Inferior parietal cortex (tissue), 1 donor: ENCODE measurements at regions not wholly inside any gene's neighbourhood (a gene's known extent, or its start where the extent isn't known, plus 50 kb on each side); places are given as distances from the start of the nearest gene placed in this dataset.

Experiments
- DNase-seq: peaks from one replicate; pipeline ENCODE4 v3.0.0-alpha.2; 2016; ENCODE audit errors: extremely low spot score

- no peak for DNase-seq
Measured at GRCh38 chr5:2170761-2171160, 288.0 kb upstream of the IRX4 start.

DNA sequence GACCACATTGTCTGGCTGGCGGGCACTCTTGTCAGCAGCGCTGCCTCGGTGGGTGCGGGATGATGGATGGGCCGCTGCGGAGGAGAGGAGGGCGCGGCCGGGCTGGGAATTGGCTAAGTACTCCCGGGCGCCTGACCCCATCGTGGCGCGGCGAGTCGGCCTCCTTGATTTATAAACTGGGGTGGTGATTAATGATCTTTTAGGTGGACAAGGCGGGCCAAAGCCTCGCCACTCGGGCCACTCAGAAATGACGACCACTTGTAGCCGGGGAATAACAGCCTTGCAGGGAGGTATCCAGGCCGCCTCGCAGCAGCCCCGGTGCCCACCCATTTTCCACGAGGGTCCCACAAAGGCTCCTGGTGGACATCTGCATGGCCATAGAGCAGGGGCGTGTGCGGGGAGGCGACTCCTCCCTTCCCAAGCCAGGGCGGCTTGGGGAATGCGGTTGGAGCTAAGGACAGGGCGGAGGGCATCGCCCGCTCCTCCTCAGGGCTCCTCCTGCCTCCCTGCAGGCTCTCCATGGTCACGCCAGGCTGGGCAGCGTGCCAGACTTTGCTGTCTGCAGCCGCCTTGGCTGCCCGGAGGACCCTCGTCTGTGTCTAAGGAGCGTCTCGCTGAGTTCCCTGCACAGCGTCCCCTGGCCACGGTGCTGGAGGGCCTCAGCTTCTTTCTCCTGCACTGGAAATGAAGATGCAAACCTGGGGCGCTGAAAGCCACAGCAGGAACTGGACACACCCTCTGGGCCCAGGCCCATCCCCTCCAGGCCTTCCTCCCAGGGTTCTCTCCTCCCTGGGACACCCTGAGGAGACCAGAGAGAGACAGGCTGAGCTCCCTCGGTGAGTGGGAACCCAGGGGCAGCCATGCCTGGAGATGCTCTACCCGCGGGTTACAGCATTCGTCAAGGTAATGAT, 287.4 kb upstream of the IRX4 start:
- no peak for DNase-seq

- no peak for DNase-seq
Measured at GRCh38 chr5:2169430-2169808, 286.7 kb upstream of the IRX4 start.

DNA sequence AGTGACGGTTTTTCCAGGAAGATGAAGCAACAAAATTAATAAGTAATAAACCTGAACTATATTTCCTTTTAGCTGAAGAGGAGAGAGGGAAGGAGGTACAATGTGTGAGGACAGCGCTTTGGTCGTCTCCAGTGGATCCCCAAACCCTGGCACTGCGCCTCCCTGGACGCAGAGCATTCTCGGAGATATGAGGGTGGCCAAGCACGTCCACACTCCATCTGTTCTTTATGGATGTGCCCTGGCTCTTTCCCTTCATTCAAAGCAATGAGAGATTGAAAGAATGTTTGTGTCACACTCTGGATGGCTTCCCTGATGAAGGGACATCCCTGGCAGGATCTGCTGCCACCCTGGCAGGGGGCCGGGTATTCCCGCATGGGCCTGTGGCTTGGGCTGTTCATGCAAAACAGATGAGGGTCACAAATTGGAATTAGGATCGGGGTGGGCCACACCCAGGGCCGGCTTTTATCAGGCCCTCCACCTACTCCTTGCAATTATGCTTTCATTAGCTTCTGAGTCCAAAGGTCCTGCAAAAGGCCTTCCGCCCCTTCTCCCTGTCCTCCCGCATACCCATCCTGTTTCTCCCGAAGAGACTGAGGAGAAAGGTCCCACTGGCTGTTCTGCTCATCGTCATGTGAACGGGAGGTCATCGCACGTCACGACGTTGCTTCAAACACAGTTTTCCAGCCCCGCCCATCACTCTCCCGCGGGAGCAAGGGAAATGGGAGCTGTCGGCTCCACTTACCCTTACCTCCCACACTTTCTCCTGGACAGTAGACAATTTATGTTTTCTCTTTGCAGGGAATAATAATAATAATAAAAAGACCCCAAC, 286.1 kb upstream of the IRX4 start:
- DNase-seq = no peak

DNA sequence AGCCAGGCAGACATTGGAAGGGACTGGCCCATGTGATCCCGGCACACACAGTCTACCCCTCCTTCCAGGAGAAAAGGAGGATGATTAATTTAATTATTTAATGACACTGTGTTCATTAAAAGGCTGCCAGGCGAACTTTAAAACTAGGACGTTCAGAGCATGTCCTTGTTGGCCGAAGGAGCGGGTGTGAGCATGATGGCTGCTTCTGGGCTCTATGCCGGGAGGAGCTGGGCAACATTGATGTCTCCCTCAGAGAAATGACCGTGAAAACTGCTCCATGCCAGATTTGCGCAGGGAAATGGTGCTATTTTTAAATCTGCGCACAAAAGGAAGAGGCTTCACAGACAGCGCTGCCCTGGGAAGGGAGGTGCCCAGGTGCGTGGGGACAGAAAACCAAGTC, 284.9 kb upstream of the IRX4 start:
- no peak for DNase-seq

- no peak for DNase-seq
Measured at GRCh38 chr5:2166979-2167377, 284.3 kb upstream of the IRX4 start.

- no peak for DNase-seq
Measured at GRCh38 chr5:2166306-2166978, 283.7 kb upstream of the IRX4 start.

DNA sequence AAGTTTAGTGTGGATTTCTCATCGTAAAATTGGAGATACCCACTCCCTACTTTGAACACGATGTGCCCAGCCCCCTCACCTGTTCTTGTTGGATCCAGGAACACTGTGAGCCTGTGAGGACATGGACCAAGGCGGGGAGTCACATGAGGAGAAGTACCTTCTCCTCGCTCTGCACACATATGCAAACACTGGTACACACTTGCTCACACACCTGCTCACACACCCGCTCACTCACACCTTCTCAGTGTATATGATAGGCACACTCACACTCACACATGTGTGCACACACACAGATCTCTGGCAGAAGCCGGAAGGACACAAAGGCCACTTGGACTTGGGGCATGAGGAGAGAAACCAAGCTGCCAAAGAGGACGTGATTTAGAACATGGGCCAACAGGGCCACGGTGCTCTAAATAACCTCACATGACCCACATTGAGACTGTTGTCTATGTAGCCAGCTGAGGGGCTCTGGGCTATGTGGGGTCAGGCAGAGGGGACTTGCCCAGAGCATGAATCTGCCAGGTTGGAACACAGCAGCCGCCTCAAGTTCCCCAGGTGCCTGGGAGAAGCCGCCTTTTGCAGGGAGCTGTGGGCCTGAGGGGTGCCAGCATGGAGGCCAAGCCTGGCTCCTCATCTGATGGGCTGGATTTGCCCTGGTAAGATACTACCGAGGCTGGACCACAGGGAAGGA, 283.0 kb upstream of the IRX4 start:
- no peak for DNase-seq

- no peak for DNase-seq
Measured at GRCh38 chr5:2165203-2165602, 282.5 kb upstream of the IRX4 start.

GRCh38 chr5:2164586-2164985, 281.9 kb upstream of the IRX4 start:
- DNase-seq = no peak

DNA sequence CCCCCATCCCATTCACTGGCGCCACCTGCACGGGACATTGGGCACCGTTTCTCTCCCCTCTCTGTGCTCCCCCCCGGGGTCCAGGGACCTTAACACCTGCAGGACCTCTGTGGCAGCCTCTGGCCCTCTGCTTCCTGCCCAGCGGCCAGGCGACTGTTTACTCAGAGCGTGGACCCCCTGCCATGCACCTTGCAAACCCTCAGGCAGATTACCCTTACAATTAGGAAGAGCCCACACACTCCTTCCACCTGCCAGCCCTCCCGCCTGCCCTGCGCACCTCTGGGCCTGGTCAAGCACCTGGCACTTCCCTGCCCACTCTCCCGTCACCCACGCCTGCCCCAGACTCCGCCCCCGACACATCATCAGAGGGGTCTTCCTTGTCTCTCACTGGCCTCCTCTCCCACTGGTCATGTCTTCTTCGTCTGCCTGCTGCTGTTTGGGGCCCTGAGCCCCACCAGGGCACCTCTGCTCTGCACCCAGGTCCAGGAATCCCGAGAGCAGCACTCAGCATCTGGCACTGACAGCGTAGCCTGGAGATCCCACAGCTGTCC, 281.3 kb upstream of the IRX4 start:
- DNase-seq = no peak

DNA sequence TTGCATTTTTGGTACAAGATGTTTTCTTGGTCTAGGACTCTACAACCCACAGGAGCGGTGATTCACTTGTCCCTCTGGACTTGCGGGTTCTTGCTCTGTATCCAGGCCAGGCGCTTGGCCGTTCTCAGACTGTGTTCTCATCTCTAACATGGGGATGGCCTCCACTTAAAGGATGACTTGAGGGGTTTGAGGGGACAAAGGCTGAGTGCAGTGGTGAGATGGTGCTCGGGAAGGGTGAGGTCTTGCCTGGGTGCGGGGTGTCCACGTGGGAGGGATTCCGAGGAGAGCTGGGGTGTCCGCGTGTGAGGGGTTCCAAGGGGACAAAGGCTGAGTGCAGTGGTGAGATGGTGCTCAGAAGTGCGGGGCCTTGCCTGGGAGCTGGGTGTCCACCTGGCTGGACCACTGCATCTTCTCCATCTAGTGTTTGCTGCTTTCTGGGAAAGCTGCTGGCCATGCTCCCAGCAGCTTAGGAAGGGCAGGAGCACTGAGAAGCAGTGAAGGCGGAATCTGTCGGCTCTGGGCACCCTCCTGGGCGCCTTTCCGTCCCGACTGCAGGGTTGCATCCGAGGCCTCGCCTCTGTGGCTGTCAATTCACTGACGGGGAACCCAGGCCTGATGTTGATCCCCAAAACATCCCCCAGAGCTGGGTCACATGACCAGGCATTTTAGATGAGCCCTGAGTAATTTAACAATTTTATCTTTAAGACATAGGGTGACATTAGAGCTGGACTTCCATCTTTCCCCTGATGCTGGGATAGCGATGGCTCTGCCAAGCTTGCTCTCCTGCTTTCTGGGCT, 280.5 kb upstream of the IRX4 start:
- no peak for DNase-seq

- no peak for DNase-seq
Measured at GRCh38 chr5:2160811-2161210, 278.1 kb upstream of the IRX4 start.

- no peak for DNase-seq
Measured at GRCh38 chr5:2158767-2159166, 276.0 kb upstream of the IRX4 start.

DNA sequence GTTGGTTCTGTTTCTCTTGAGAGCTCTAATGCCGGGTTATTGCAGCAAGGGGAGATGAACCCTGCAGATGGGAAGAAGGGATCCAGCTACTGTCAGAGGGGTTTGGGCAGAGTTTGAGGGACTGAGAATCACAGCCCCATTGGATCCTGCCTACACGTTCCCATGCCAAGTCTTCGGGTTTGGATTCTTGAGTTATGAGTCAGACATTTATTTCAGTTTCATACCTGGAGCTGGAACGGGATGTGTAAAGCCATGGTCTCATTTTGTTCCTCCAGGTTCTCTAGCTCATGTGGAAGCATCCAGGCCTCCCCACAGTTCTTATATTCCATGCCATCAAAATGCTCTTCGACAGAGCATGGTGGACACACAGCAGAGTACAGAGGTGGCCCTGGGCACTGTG, 275.4 kb upstream of the IRX4 start:
- DNase-seq = no peak

GRCh38 chr5:2157372-2157771, 274.6 kb upstream of the IRX4 start:
- DNase-seq = no peak

- DNase-seq = no peak
Measured at GRCh38 chr5:2156358-2157059, 273.8 kb upstream of the IRX4 start.

GRCh38 chr5:2155556-2155955, 272.8 kb upstream of the IRX4 start:
- DNase-seq = no peak

GRCh38 chr5:2153802-2154201, 271.1 kb upstream of the IRX4 start:
- DNase-seq = no peak

DNA sequence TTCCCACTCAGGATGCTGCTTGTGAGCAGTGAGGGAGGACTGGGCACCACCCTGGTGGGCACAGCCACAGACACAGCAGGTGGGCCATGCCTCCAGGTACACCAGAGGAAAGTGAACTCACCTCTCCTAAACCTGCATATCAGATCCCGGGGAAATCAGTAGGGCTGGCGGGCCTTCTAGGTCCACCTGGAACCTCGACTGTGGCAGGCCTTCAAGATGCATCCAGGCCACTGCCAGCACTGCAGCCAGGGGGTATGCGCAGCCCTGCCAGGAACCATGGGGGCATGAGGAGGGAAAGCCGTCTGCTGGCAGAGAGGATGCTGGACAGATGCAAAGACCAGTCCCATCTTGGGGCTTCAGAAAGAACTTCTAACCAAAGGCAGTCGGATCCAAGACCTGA, 270.6 kb upstream of the IRX4 start:
- DNase-seq = no peak
